ENCODE measurements at regions not wholly inside any gene's neighbourhood (a gene's known extent, or its start where the extent isn't known, plus 50 kb on each side); places are given as distances from the start of the nearest gene placed in this dataset.

DNA sequence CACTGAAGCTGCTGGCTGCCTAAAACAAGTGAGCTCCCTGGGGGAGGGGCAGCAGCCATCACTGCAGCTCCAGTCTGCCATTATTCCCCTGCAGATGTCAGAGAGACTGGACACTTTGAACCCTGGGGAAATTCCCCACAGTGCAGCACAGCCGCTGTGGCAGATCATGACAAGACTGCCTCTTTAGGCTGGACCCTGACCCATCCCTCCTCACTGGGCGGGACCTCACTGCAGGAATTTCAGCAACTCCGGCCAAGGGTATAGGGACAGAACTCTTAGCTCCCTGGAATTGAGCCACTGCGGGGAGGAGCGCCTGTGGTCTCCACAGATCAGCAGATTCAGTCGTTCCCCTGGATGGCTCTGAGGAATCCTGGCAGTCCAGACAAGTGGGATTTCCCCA, 964.6 kb downstream of the BRINP3 start:
- TF ChIP-seq TAF1 (IDR thresholded peaks at IDR 0.05; ENCODE audit: borderline replicate concordance, low read depth, low read length), result no peak
- TF ChIP-seq POLR2AphosphoS5 (IDR thresholded peaks at IDR 0.05; ENCODE audit: low read depth, low read length), result no peak

Data from GM12892 (cell line).